Endodermal cell (in vitro differentiated cells): ENCODE measurements at regions not wholly inside any gene's neighbourhood (a gene's known extent, or its start where the extent isn't known, plus 50 kb on each side); places are given as distances from the start of the nearest gene placed in this dataset.

Experiments
- DNase-seq: peaks from one replicate; pipeline ENCODE4 v3.0.0-alpha.2; 2017
- H3K27ac ChIP-seq: 2 replicates; pipeline ENCODE4 v1.5.1; 2013; ENCODE audit warnings: mild to moderate bottlenecking, low read depth, low read length, moderate library complexity
- H3K27me3 ChIP-seq: 2 replicates; pipeline ENCODE4 v1.6.1; 2013; ENCODE audit warnings: mild to moderate bottlenecking, low read length, moderate library complexity; ENCODE audit not compliant: insufficient read depth, control insufficient read depth, poor library complexity, severe bottlenecking
- H3K36me3 ChIP-seq: 2 replicates; pipeline ENCODE4 v1.7.0; 2013; ENCODE audit warnings: mild to moderate bottlenecking, low read length, moderate library complexity; ENCODE audit not compliant: control insufficient read depth, insufficient read depth
- H3K4me1 ChIP-seq: one replicate; pipeline ENCODE4 v1.7.0; 2013; ENCODE audit warnings: low read length; ENCODE audit not compliant: control insufficient read depth, insufficient read depth
- H3K4me3 ChIP-seq: 2 replicates; pipeline ENCODE4 v1.5.1; 2013; ENCODE audit warnings: mild to moderate bottlenecking, low read length, moderate library complexity
- H3K9ac ChIP-seq: 2 replicates; pipeline ENCODE4 v1.6.1; 2013; ENCODE audit warnings: mild to moderate bottlenecking, low read length, moderate library complexity; ENCODE audit not compliant: poor library complexity, severe bottlenecking; ENCODE audit errors: extremely low read depth
- H3K9me3 ChIP-seq: 2 replicates; pipeline ENCODE4 v1.6.1; 2013; ENCODE audit warnings: mild to moderate bottlenecking, low read length, moderate library complexity; ENCODE audit not compliant: control insufficient read depth
- H3K27ac Mint-ChIP-seq: 2 replicates; pipeline ENCODE4 v1.8.0; 2020; ENCODE audit warnings: mixed read lengths
- H3K27me3 Mint-ChIP-seq: 2 replicates; pipeline ENCODE4 v1.8.0; 2021; ENCODE audit warnings: mild to moderate bottlenecking, mixed read lengths; ENCODE audit not compliant: insufficient read depth
- H3K36me3 Mint-ChIP-seq: 2 replicates; pipeline ENCODE4 v1.8.0; 2020; ENCODE audit warnings: low read depth, mixed read lengths
- H3K4me1 Mint-ChIP-seq: 2 replicates; pipeline ENCODE4 v1.8.0; 2020; ENCODE audit warnings: mixed read lengths
- H3K4me3 Mint-ChIP-seq: 2 replicates; pipeline ENCODE4 v1.8.0; 2020; ENCODE audit warnings: mild to moderate bottlenecking, moderate library complexity, mixed read lengths
- H3K9me3 Mint-ChIP-seq: 2 replicates; pipeline ENCODE4 v1.8.0; 2020; ENCODE audit warnings: mild to moderate bottlenecking, mixed read lengths
- WGBS, 2 experiments: methylation state at CpG; one replicate each; pipeline versions ENCODE4 v1.1.5 to v1.1.7; 2013; ENCODE audit warnings: missing lambda C conversion rate in 2 of 2, mixed read lengths in 1 of 2; ENCODE audit not compliant: insufficient coverage in 1 of 2, insufficient read length in 1 of 2; 5-methylcytosine and 5-hydroxymethylcytosine counted together
- TF ChIP-seq, protein P1 (sequence below): fragments of 200-600 bp; sonication (generic); conservative IDR thresholded peaks from 2 replicates; pipeline ENCODE4 v1.5.0; 2021; ENCODE audit warnings: antibody characterized with exemption, mild to moderate bottlenecking

GRCh38 chr14:43476822-43477221, 1030.3 kb downstream of the FSCB start:
- no peak overlapping the region for H3K4me3 Mint-ChIP-seq
- H3K9me3 Mint-ChIP-seq, result no peaks in the 10 kb centered on the region
- Histone ChIP-seq H3K36me3 (no peaks in the 10 kb centered on the region), H3K4me1 (no peaks in the 10 kb centered on the region), H3K9me3 (no peaks in the 10 kb centered on the region), H3K27me3 (no peaks in the 10 kb centered on the region), H3K9ac (no peak overlapping the region), H3K27ac (no peak overlapping the region), H3K4me3 (no peak overlapping the region)
- WGBS, 2 experiments, result 82 to 100% methylated on average over 1 to 2 of the region's 2 CpGs
- H3K27me3 Mint-ChIP-seq, result no peaks in the 10 kb centered on the region
- H3K27ac Mint-ChIP-seq, result no peak overlapping the region
- no peak for DNase-seq
- TF ChIP-seq, protein P1, sequence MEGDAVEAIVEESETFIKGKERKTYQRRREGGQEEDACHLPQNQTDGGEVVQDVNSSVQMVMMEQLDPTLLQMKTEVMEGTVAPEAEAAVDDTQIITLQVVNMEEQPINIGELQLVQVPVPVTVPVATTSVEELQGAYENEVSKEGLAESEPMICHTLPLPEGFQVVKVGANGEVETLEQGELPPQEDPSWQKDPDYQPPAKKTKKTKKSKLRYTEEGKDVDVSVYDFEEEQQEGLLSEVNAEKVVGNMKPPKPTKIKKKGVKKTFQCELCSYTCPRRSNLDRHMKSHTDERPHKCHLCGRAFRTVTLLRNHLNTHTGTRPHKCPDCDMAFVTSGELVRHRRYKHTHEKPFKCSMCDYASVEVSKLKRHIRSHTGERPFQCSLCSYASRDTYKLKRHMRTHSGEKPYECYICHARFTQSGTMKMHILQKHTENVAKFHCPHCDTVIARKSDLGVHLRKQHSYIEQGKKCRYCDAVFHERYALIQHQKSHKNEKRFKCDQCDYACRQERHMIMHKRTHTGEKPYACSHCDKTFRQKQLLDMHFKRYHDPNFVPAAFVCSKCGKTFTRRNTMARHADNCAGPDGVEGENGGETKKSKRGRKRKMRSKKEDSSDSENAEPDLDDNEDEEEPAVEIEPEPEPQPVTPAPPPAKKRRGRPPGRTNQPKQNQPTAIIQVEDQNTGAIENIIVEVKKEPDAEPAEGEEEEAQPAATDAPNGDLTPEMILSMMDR, result no peak
- H3K36me3 Mint-ChIP-seq, result no peaks in the 10 kb centered on the region
- peaks cover 3% of the 10 kb centered on the region for H3K4me1 Mint-ChIP-seq

GRCh38 chr14:43475757-43476156, 1031.3 kb downstream of the FSCB start:
- no peak overlapping the region for H3K27ac Mint-ChIP-seq
- H3K4me3 ChIP-seq, result no peak overlapping the region
- H3K36me3 Mint-ChIP-seq, result no peaks in the 10 kb centered on the region
- H3K27ac ChIP-seq, result no peak overlapping the region
- TF ChIP-seq, protein P1, result no peak
- H3K9me3 ChIP-seq, result no peaks in the 10 kb centered on the region
- DNase-seq, result no peak
- H3K27me3 Mint-ChIP-seq, result no peaks in the 10 kb centered on the region
- H3K4me3 Mint-ChIP-seq, result no peak overlapping the region
- no peaks in the 10 kb centered on the region for H3K27me3 ChIP-seq
- H3K9me3 Mint-ChIP-seq, result no peaks in the 10 kb centered on the region
- H3K36me3 ChIP-seq, result no peaks in the 10 kb centered on the region
- no peak overlapping the region for H3K9ac ChIP-seq
- H3K4me1 Mint-ChIP-seq, result peaks cover 7% of the 10 kb centered on the region
- H3K4me1 ChIP-seq, result no peaks in the 10 kb centered on the region

DNA sequence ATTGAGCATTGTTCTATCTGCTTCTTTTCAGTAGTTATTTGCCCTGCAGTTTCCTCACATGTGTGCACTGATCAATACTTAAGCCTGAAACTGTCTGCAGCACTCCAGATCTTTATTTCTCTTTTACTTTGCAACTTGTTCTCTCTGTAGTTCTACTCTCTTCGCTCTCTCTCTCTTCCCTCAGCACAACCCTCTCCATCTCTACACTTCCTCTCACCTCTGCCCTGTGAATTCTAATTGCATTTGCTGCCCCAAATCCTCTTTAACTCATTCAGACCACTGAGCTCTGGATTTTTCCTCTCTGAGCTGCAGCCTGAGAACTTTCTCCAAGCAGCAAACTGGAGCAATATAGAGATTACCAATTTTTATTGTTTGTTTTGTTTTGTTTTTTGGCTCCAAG, 1035.5 kb downstream of the FSCB start:
- Mint-ChIP-seq H3K4me3 (no peak overlapping the region), H3K36me3 (no peaks in the 10 kb centered on the region), H3K27ac (peak overlapping the region; percentile 4), H3K9me3 (no peaks in the 10 kb centered on the region), H3K4me1 (peaks cover 7% of the 10 kb centered on the region), H3K27me3 (no peaks in the 10 kb centered on the region)
- Histone ChIP-seq H3K4me1 (no peaks in the 10 kb centered on the region), H3K36me3 (no peaks in the 10 kb centered on the region), H3K9me3 (no peaks in the 10 kb centered on the region), H3K27ac (no peak overlapping the region), H3K9ac (no peak overlapping the region), H3K27me3 (no peaks in the 10 kb centered on the region), H3K4me3 (no peak overlapping the region)
- WGBS, 2 experiments, result 90 to 94% methylated on average over 1 of the region's 1 CpG
- TF ChIP-seq, protein P1, result no peak
- no peak for DNase-seq
